Activated naive CD8-positive, alpha-beta T cell treated with anti-CD3 and anti-CD28 coated beads, Interleukin-2, amount 50 U/mL, for 24 hours (primary cell): ENCODE measurements at regions not wholly inside any gene's neighbourhood (a gene's known extent, or its start where the extent isn't known, plus 50 kb on each side); places are given as distances from the start of the nearest gene placed in this dataset.

Experiments
- ATAC-seq: fragments of 150-1000 bp; cut with Tn5 transposase; one replicate; pipeline ENCODE4 v1.10.0; 2021
- DNase-seq: peaks from one replicate; pipeline ENCODE4 v3.0.0; 2021
- H3K27ac Mint-ChIP-seq: one replicate; pipeline ENCODE4 v1.8.0; 2021; ENCODE audit warnings: mild to moderate bottlenecking, mixed read lengths
- H3K27me3 Mint-ChIP-seq: one replicate; pipeline ENCODE4 v1.8.0; 2021; ENCODE audit warnings: mixed read lengths
- H3K36me3 Mint-ChIP-seq: one replicate; pipeline ENCODE4 v1.8.0; 2021; ENCODE audit warnings: low read depth, mixed read lengths
- H3K4me1 Mint-ChIP-seq: one replicate; pipeline ENCODE4 v1.8.0; 2021; ENCODE audit warnings: mixed read lengths
- H3K4me3 Mint-ChIP-seq: one replicate; pipeline ENCODE4 v1.8.0; 2021; ENCODE audit warnings: mild to moderate bottlenecking, moderate library complexity, mixed read lengths
- H3K9me3 Mint-ChIP-seq: one replicate; pipeline ENCODE4 v1.8.0; 2021; ENCODE audit warnings: mixed read lengths

GRCh38 chr4:152148057-152148456, 387.2 kb upstream of the GATB start:
- H3K4me1 Mint-ChIP-seq, result no peaks in the 10 kb centered on the region
- H3K36me3 Mint-ChIP-seq, result peaks cover 12% of the 10 kb centered on the region
- H3K27ac Mint-ChIP-seq, result no peak overlapping the region
- H3K27me3 Mint-ChIP-seq, result no peaks in the 10 kb centered on the region
- no peak overlapping the region for H3K4me3 Mint-ChIP-seq
- H3K9me3 Mint-ChIP-seq, result peaks cover 31% of the 10 kb centered on the region
- ATAC-seq (no peak), DNase-seq (no peak)

- no peaks in the 10 kb centered on the region for H3K4me1 Mint-ChIP-seq
- ATAC-seq, result no peak
- DNase-seq, result no peak
- peaks cover 31% of the 10 kb centered on the region for H3K9me3 Mint-ChIP-seq
- H3K27me3 Mint-ChIP-seq, result no peaks in the 10 kb centered on the region
- peaks cover 12% of the 10 kb centered on the region for H3K36me3 Mint-ChIP-seq
- no peak overlapping the region for H3K27ac Mint-ChIP-seq
- H3K4me3 Mint-ChIP-seq, result no peak overlapping the region
Measured at GRCh38 chr4:152146244-152146643, 385.4 kb upstream of the GATB start.

GRCh38 chr4:152143806-152144205, 383.0 kb upstream of the GATB start:
- Mint-ChIP-seq H3K27ac (no peak overlapping the region), H3K27me3 (no peaks in the 10 kb centered on the region), H3K4me1 (peaks cover 2% of the 10 kb centered on the region), H3K36me3 (peaks cover 12% of the 10 kb centered on the region), H3K4me3 (no peak overlapping the region), H3K9me3 (peaks cover 31% of the 10 kb centered on the region)
- ATAC-seq (no peak), DNase-seq (no peak)

GRCh38 chr4:152138451-152138850, 377.6 kb upstream of the GATB start:
- Mint-ChIP-seq H3K27me3 (no peaks in the 10 kb centered on the region), H3K4me3 (no peak overlapping the region), H3K27ac (no peak overlapping the region), H3K36me3 (no peaks in the 10 kb centered on the region), H3K9me3 (no peaks in the 10 kb centered on the region), H3K4me1 (peaks cover 9% of the 10 kb centered on the region)
- DNase-seq, result no peak
- peak; percentile 66 for ATAC-seq

- DNase-seq (no peak), ATAC-seq (no peak)
- H3K4me1 Mint-ChIP-seq, result peaks cover 4% of the 10 kb centered on the region
- H3K36me3 Mint-ChIP-seq, result no peaks in the 10 kb centered on the region
- no peak overlapping the region for H3K4me3 Mint-ChIP-seq
- no peaks in the 10 kb centered on the region for H3K9me3 Mint-ChIP-seq
- H3K27ac Mint-ChIP-seq, result no peak overlapping the region
- no peaks in the 10 kb centered on the region for H3K27me3 Mint-ChIP-seq
Measured at GRCh38 chr4:152132776-152133175, 372.0 kb upstream of the GATB start.

GRCh38 chr4:152128356-152128755, 367.5 kb upstream of the GATB start:
- Mint-ChIP-seq H3K27me3 (no peaks in the 10 kb centered on the region), H3K4me1 (peaks cover 9% of the 10 kb centered on the region), H3K36me3 (peaks cover 2% of the 10 kb centered on the region), H3K9me3 (peaks cover 29% of the 10 kb centered on the region), H3K4me3 (no peak overlapping the region), H3K27ac (no peak overlapping the region)
- ATAC-seq, result no peak
- DNase-seq, result no peak

GRCh38 chr4:152126238-152126637, 365.4 kb upstream of the GATB start:
- ATAC-seq (no peak), DNase-seq (no peak)
- Mint-ChIP-seq H3K4me1 (peaks cover 9% of the 10 kb centered on the region), H3K27me3 (no peaks in the 10 kb centered on the region), H3K36me3 (peaks cover 2% of the 10 kb centered on the region), H3K4me3 (no peak overlapping the region), H3K27ac (no peak overlapping the region), H3K9me3 (peaks cover 38% of the 10 kb centered on the region)

GRCh38 chr4:152118819-152119553, 358.2 kb upstream of the GATB start:
- H3K27ac Mint-ChIP-seq, result no peak overlapping the region
- ATAC-seq, result no peak

GRCh38 chr4:152117933-152118507, 357.2 kb upstream of the GATB start:
- Mint-ChIP-seq H3K4me3 (no peak overlapping the region), H3K27ac (no peak overlapping the region), H3K36me3 (peaks cover 6% of the 10 kb centered on the region), H3K9me3 (peaks cover 11% of the 10 kb centered on the region), H3K27me3 (no peaks in the 10 kb centered on the region), H3K4me1 (peaks cover 35% of the 10 kb centered on the region)
- ATAC-seq (no peak), DNase-seq (no peak)

More at GRCh38 chr4:152118819-152119553, 358.2 kb upstream of the GATB start:
- Mint-ChIP-seq H3K4me3 (no peak overlapping the region), H3K36me3 (peaks cover 6% of the 10 kb centered on the region), H3K27me3 (no peaks in the 10 kb centered on the region), H3K9me3 (peaks cover 19% of the 10 kb centered on the region), H3K4me1 (peaks cover 32% of the 10 kb centered on the region)
- no peak for DNase-seq

GRCh38 chr4:152117520-152117919, 356.7 kb upstream of the GATB start:
- DNase-seq, result no peak
- no peak overlapping the region for H3K27ac Mint-ChIP-seq
- no peak for ATAC-seq
- peaks cover 9% of the 10 kb centered on the region for H3K9me3 Mint-ChIP-seq
- H3K27me3 Mint-ChIP-seq, result no peaks in the 10 kb centered on the region
- no peak overlapping the region for H3K4me3 Mint-ChIP-seq
- H3K4me1 Mint-ChIP-seq, result peaks cover 40% of the 10 kb centered on the region
- H3K36me3 Mint-ChIP-seq, result peaks cover 6% of the 10 kb centered on the region

GRCh38 chr4:152117054-152117453, 356.2 kb upstream of the GATB start:
- no peak overlapping the region for H3K27ac Mint-ChIP-seq
- peaks cover 6% of the 10 kb centered on the region for H3K36me3 Mint-ChIP-seq
- ATAC-seq (no peak), DNase-seq (no peak)
- peaks cover 40% of the 10 kb centered on the region for H3K4me1 Mint-ChIP-seq
- H3K27me3 Mint-ChIP-seq, result no peaks in the 10 kb centered on the region
- peaks cover 5% of the 10 kb centered on the region for H3K9me3 Mint-ChIP-seq
- H3K4me3 Mint-ChIP-seq, result no peak overlapping the region

- ATAC-seq (no peak), DNase-seq (peak; percentile 47)
- H3K4me1 Mint-ChIP-seq, result peaks cover 42% of the 10 kb centered on the region
Measured at GRCh38 chr4:152115794-152116193, 355.0 kb upstream of the GATB start.

GRCh38 chr4:152115118-152115517, 354.3 kb upstream of the GATB start:
- Mint-ChIP-seq H3K27me3 (no peaks in the 10 kb centered on the region), H3K9me3 (peaks cover 4% of the 10 kb centered on the region), H3K4me1 (peaks cover 49% of the 10 kb centered on the region), H3K4me3 (peak overlapping the region; percentile 67), H3K27ac (peak overlapping the region; percentile 93), H3K36me3 (peaks cover 6% of the 10 kb centered on the region)
- DNase-seq (no peak), ATAC-seq (no peak)

More at GRCh38 chr4:152115794-152116193, 355.0 kb upstream of the GATB start:
- peak overlapping the region; percentile 93 for H3K27ac Mint-ChIP-seq
- H3K4me3 Mint-ChIP-seq, result peak overlapping the region; percentile 67
- H3K36me3 Mint-ChIP-seq, result peaks cover 6% of the 10 kb centered on the region
- H3K9me3 Mint-ChIP-seq, result peaks cover 4% of the 10 kb centered on the region
- no peaks in the 10 kb centered on the region for H3K27me3 Mint-ChIP-seq

GRCh38 chr4:152114562-152114961, 353.8 kb upstream of the GATB start:
- peaks cover 55% of the 10 kb centered on the region for H3K4me1 Mint-ChIP-seq
- H3K27me3 Mint-ChIP-seq, result no peaks in the 10 kb centered on the region
- peaks cover 4% of the 10 kb centered on the region for H3K9me3 Mint-ChIP-seq
- DNase-seq, result no peak
- no peak for ATAC-seq
- no peak overlapping the region for H3K4me3 Mint-ChIP-seq
- H3K36me3 Mint-ChIP-seq, result peaks cover 6% of the 10 kb centered on the region
- no peak overlapping the region for H3K27ac Mint-ChIP-seq

GRCh38 chr4:152112887-152113286, 352.1 kb upstream of the GATB start:
- Mint-ChIP-seq H3K36me3 (peaks cover 6% of the 10 kb centered on the region), H3K4me3 (no peak overlapping the region), H3K27ac (peak overlapping the region; percentile 17), H3K9me3 (peaks cover 4% of the 10 kb centered on the region), H3K4me1 (peaks cover 70% of the 10 kb centered on the region), H3K27me3 (no peaks in the 10 kb centered on the region)
- peak; percentile 17 for ATAC-seq
- no peak for DNase-seq
